GM12891 (cell line): ENCODE measurements at regions not wholly inside any gene's neighbourhood (a gene's known extent, or its start where the extent isn't known, plus 50 kb on each side); places are given as distances from the start of the nearest gene placed in this dataset.

ENCODE experiments used
- POLR2A ChIP-seq: IDR thresholded peaks from 2 replicates; pipeline ENCODE4 v1.6.1; 2011; ENCODE audit warnings: low read depth, low read length, control low read depth
- POLR2AphosphoS5 ChIP-seq: IDR thresholded peaks from 2 replicates; pipeline ENCODE4 v1.6.1; 2011; ENCODE audit warnings: low read depth, low read length, control low read depth
- POU2F2 ChIP-seq: IDR thresholded peaks from 2 replicates; pipeline ENCODE4 v1.6.1; 2011; ENCODE audit warnings: low read depth, mild to moderate bottlenecking, control low read depth, low read length, moderate library complexity
- TAF1 ChIP-seq: IDR thresholded peaks from 2 replicates; pipeline ENCODE4 v1.6.1; 2011; ENCODE audit warnings: low read depth, low read length, control low read depth

DNA sequence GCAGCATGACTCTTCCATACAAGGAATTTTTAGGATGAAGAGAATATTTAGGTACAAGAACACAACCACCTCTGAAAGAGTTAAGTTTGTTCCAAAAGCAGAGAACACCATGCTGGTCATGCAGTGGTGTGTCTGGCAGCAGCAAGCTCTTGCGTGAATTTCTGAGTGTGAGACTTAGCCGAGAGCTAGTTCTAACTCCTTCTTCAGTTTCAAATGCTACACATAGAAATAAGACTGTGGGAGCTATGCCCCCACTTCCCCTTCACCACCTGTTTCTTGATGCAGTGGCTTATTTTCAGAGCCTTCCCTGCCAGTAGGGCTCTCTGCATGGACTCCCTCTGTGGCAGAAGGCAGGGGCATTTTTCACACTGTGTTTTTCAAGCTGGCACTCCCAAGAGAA is 122.9 kb upstream of the ZNF366 start:
- TF ChIP-seq POLR2A = no peak
- no peak for TF ChIP-seq TAF1
- no peak for TF ChIP-seq POLR2AphosphoS5
- no peak for TF ChIP-seq POU2F2
